Activated gamma-delta T cell (primary cell): ENCODE measurements at regions not wholly inside any gene's neighbourhood (a gene's known extent, or its start where the extent isn't known, plus 50 kb on each side); places are given as distances from the start of the nearest gene placed in this dataset.

Experiments
- DNase-seq: peaks from one replicate; lab custom pipeline; 2025; lab: John Stamatoyannopoulos, UW

DNA sequence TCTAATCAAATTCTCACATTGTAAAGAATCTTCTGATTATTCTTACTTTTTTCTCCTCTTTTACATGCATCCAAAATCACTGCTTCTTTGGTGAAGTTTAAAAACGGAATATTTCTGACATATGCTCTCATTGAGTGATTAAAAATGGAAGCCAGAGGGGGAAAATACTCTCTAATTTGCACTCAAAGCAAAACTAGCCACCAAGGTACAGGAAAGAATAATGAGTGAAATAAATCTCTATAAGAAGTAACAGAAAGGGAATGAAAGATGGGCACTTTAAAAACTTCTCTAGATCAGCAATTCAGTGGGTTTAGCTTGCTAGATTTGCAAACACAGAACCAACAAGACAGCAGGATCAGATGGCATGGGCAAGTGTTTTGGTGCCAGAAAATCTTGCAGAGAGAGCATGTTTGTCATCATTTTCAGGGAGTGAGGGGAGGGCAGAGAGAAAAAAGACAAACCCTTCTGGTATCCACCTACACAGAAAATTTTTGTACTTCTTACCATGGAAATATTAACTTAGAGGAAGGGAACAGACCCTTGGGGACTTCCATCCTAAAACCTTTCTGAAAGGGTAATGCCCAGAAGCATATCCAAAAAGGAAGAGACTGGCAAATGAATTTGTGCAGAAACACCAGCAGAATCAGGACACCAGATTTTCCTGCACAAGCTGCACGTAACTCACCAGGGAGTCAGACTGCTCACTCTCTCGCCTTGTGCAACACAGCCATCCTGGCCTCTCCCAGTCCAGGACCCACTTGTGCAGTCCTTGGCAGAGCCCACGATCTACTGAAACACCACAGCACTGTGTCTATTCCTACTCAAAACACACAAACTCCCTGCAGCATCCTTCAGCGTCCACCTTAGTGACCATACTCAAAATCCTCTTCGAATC is 270.2 kb upstream of the PRDM1 start:
- no peak for DNase-seq

DNA sequence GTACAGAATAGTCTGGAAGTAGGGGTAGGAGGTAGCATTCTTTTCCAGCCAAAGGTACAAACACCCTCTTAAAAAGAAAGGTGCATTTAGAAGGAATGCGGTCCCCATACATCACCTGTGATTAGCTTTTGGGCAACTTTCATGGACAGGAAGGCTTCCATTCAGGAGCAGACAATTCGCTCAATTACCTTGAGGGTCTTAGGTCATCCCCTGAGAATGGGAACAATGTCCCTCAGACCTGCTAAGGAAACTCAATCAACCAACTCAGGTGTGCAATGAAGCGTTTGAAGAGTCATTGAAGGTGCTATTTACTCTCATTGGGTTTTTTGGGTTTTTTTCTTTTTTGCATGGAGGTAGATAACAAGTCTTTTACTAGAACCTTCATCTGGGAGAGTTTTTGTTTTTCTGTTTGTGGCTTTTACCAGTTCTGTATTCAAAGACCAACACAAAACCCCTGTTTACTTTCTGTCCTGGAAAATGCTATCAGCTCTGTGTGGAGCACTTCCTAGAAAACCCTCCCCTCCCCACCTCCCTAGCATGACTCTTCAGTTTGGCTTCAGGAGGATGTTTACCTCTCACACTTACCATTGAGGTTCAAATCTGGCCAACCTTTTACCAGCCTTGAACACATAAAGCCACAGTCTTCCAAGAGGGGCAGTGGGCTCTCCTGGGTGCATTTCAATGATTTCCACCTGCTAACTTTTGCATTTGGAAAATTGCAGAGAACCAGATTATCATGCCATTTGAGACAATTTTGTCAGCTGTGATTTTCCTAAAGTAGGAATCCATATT is 271.2 kb upstream of the PRDM1 start:
- no peak for DNase-seq

GRCh38 chr6:105810922-105811482 is 275.1 kb upstream of the PRDM1 start:
- DNase-seq, result no peak

- no peak for DNase-seq
These were observed 275.8 kb upstream of the PRDM1 start for GRCh38 chr6:105810105-105810921.

DNA sequence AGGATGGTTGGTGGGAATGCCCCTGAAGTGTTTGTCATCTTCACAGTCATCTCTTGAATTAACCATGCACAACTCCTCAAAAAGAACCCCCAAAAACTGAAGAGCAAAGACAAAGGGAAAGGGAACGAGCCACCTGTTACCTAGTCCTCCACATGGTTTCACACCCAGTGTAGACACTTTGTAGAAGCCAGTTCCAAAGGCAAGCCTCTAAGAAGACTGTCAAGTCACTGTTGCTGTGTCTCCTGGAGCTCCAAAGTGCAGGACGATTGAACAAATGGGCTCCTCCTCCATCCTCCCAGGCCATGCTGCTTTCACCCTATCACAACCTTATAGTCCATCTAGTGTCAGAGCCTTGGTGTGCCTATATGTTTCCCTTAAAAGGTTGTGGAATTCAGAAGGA is 277.6 kb upstream of the PRDM1 start:
- DNase-seq, result no peak

DNA sequence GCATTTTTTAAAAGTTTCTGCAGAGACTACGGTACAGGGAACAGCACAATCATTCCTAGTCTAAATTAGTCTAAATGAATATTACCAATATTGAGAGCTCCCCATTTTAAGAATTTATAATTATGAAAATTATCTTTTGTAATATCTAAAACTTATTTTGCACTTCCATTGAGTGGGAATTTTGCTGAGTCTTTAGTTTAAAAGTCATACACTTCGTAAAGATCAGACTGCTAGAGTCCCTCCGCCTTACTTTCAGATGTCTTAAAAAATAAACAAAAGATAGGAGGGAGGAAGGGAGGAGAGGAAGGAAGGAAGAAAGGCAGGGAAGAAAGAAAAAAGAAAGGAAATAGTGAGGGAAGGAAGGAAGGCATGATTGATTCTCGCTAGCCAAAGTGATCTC is 278.2 kb upstream of the PRDM1 start:
- DNase-seq, result no peak

GRCh38 chr6:105806486-105806920 is 279.6 kb upstream of the PRDM1 start:
- no peak for DNase-seq

- no peak for DNase-seq
These were observed 280.6 kb upstream of the PRDM1 start for GRCh38 chr6:105805501-105806023.

- no peak for DNase-seq
These were observed 281.7 kb upstream of the PRDM1 start for GRCh38 chr6:105804424-105804823.

DNA sequence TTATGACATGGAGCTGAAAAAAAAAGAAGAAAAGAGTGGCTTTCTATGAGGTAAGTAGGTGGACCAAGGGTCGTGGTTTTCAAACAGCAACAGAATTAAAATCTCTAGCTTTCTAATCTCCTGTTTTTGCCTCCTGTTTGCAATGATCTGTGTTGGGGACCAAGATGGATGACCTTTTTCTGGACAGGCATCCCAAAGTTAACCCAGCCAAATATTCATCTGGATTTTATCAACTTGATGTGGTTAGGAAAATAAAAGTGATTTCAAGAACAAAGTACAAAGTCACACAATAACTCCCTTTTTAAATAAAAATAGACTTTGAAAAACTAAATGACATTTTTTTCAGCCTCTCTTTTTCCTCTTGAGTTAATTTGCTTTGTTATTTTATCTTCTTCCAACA is 282.1 kb upstream of the PRDM1 start:
- DNase-seq, result no peak

DNA sequence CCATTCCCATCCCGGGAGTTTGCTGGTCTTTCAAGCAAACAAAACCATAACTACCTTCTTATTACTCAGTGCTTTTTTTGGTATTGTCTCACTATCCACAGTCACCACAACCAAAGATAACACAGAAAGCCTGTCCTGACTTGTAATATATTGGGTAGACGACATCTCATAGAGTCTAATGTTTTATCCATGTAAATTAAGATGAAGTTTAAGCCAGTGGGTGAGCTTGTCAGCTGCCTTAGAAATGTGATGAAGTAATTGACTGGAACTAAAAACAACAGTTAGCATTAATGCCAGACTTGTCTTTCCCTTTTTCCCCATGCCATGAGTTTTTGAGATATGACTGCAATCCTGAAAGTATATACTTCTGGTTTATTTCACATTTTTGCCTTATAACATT is 282.7 kb upstream of the PRDM1 start:
- no peak for DNase-seq

DNA sequence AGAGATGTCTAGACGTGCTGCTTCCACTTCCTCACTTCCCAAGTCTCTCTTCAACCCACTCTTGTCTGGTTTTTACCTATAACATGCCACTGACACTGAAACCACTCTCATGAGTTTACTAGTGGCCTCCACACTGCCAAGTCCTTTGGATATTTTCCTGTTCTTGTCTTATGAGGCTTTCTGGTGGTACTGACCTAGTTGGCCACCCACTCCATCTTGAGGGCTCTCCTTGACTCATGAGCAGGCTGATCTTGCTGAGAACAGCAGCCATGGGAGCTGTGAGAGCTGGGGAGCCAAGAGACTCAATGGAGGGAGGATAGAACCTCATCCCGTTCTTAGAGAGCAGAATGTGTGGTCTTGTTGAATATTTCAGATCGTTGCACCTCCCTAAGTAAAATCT is 283.4 kb upstream of the PRDM1 start:
- DNase-seq, result no peak

GRCh38 chr6:105800871-105801270 is 285.3 kb upstream of the PRDM1 start:
- no peak for DNase-seq

- no peak for DNase-seq
These were observed 285.7 kb upstream of the PRDM1 start for GRCh38 chr6:105800398-105800797.

GRCh38 chr6:105799056-105799455 is 287.1 kb upstream of the PRDM1 start:
- no peak for DNase-seq

DNA sequence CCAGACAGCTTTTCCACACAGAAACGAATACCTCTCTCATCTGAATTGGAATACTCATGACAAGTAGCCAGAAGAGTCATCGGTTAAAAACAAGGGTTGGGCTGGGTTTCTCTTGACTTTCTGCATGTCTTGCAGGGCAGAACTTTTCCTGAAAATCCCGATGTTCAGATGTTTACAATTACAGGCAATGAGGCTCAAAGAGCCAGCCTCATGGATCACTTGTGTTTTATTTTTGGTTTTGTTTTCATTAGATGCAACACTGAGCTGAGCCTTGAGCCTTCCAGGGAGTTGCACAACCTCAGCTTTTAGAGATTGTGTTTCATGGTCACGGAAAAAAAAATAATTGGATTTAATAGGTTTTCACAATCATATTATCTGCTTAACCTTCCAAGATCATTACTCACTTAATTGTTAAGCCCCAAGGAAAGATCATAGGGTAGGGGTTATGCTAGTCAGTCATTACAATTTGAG is 288.1 kb upstream of the PRDM1 start:
- no peak for DNase-seq

- DNase-seq, result no peak
These were observed 288.7 kb upstream of the PRDM1 start for GRCh38 chr6:105797286-105797979.

- no peak for DNase-seq
These were observed 290.1 kb upstream of the PRDM1 start for GRCh38 chr6:105795913-105796517.

GRCh38 chr6:105795366-105795765 is 290.8 kb upstream of the PRDM1 start:
- no peak for DNase-seq

GRCh38 chr6:105794870-105795269 is 291.3 kb upstream of the PRDM1 start:
- no peak for DNase-seq
